ENCODE measurements at regions not wholly inside any gene's neighbourhood (a gene's known extent, or its start where the extent isn't known, plus 50 kb on each side); places are given as distances from the start of the nearest gene placed in this dataset.
"Not testable (repeated sequence)": the region's sequence is repeated elsewhere in the genome, so short reads cannot be mapped to it uniquely, and the experiment has no call there.

DNA sequence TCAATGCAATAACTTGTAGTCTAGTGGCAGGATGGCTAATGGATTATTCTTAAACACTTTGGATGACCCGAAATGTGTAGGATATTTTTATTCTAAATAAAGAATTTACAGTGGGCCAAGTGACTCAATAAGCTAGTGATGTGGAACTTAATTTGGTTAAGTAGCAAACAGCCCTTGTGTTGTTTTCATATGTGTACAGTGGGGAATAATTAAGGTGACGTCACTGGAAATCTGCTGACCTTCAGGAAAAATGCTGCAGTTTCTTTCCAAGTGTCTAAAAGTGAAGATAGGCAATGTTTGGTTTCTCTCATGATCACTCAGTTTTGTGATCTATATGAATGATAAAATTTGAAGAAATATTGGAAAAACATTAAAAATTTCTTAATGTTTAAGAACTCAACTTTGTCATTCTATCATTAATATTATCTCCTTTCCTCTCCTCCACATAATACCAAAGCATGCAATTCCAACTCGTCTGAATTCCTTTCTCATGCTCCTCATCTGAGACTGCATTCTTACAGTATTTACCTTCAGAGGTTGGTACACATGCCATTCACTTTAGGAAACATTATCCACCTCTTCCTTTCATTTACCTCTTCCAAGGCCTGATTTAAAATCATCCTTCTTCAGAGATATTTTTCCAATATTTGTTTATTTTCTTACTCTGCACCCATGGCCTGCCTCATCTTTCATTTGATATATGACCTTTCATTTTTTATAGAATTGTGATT lies 414.6 kb upstream of the ARPP21 start:
- H3K4me3 ChIP-seq (ENCODE audit: low read length in 2 of 2), result no peak overlapping the region
- H3K27ac ChIP-seq (ENCODE audit: low read depth in 1 of 2, low read length in 1 of 2), result no peak overlapping the region
- no peaks in the 10 kb centered on the region for H3K27me3 ChIP-seq (ENCODE audit: control insufficient read depth in 2 of 2, insufficient read depth in 1 of 2, low read length in 1 of 2)
- WGBS, result 61% methylated on average over 3 of the region's 3 CpGs
- no peak for DNase-seq (ENCODE audit: low read depth in 6 of 9, low spot score in 9 of 9)
- H3K36me3 ChIP-seq (ENCODE audit: control insufficient read depth in 2 of 2, insufficient read depth in 2 of 2, low read length in 1 of 2), result no peaks in the 10 kb centered on the region
- peaks cover 4 to 5% of the 10 kb centered on the region in 2 donors for H3K4me1 ChIP-seq (ENCODE audit: control insufficient read depth in 2 of 2, insufficient read depth in 2 of 2, low read length in 2 of 2)
- H3K9me3 ChIP-seq (ENCODE audit: control insufficient read depth in 2 of 2, insufficient read depth in 1 of 2, low read length in 1 of 2), result peaks cover 0 to 9% of the 10 kb centered on the region in 2 donors

DNA sequence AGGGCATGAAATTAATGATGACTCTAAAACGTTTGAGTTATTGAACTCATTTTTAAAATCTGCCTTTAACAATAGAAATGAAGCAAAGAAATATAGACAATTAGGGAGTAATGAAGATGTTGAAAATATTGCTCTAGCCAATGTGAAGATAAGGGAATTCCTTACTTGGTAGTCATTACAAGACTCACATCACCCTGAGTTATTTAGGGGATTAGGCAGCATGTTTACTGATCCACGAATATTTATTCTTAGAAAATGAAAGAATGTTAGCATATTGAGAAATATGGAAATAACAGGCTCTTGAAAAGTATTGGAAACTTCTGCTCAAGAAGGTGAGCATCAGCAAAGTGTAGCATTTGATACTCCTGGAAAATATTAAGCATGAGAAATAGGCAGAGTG lies 398.1 kb upstream of the ARPP21 start:
- DNase-seq (ENCODE audit: low read depth in 6 of 9, low spot score in 9 of 9), result no peak
- H3K4me1 ChIP-seq (ENCODE audit: control insufficient read depth in 2 of 2, insufficient read depth in 2 of 2, low read length in 2 of 2), result peaks cover 0 to 2% of the 10 kb centered on the region in 2 donors
- H3K27ac ChIP-seq (ENCODE audit: low read depth in 1 of 2, low read length in 1 of 2), result no peak overlapping the region
- H3K36me3 ChIP-seq (ENCODE audit: control insufficient read depth in 2 of 2, insufficient read depth in 2 of 2, low read length in 1 of 2), result no peaks in the 10 kb centered on the region
- H3K27me3 ChIP-seq (ENCODE audit: control insufficient read depth in 2 of 2, insufficient read depth in 1 of 2, low read length in 1 of 2), result no peaks in the 10 kb centered on the region
- H3K4me3 ChIP-seq (ENCODE audit: low read length in 2 of 2), result no peak overlapping the region
- H3K9me3 ChIP-seq (ENCODE audit: control insufficient read depth in 2 of 2, insufficient read depth in 1 of 2, low read length in 1 of 2), result no peaks in the 10 kb centered on the region
- WGBS, result 88% methylated on average over 2 of the region's 2 CpGs

DNA sequence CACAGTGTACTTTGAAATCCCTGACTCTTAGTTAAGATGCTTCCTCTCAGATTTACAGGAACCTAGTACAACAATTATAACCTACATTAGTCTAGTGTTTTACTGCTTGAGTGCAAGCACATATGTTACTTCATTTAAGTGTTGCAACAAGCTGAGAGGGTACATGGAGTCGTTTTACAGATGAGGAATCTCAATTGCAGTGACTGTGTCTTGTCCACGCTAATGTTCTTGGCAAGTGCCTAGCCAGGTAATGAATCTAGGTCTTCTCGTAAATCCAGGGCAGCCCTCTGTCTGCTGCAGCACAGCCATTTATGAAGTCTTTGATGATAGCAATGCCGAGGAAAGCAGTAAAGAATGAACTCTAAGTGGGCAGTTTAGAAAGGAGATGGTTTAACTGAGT lies 384.4 kb upstream of the ARPP21 start:
- WGBS, result 82% methylated on average over 4 of the region's 4 CpGs
- H3K27me3 ChIP-seq (ENCODE audit: control insufficient read depth in 2 of 2, insufficient read depth in 1 of 2, low read length in 1 of 2), result no peaks in the 10 kb centered on the region
- no peaks in the 10 kb centered on the region for H3K9me3 ChIP-seq (ENCODE audit: control insufficient read depth in 2 of 2, insufficient read depth in 1 of 2, low read length in 1 of 2)
- no peak overlapping the region for H3K4me3 ChIP-seq (ENCODE audit: low read length in 2 of 2)
- no peak for DNase-seq (ENCODE audit: low read depth in 6 of 9, low spot score in 9 of 9)
- no peak overlapping the region for H3K27ac ChIP-seq (ENCODE audit: low read depth in 1 of 2, low read length in 1 of 2)
- no peaks in the 10 kb centered on the region for H3K36me3 ChIP-seq (ENCODE audit: control insufficient read depth in 2 of 2, insufficient read depth in 2 of 2, low read length in 1 of 2)
- H3K4me1 ChIP-seq (ENCODE audit: control insufficient read depth in 2 of 2, insufficient read depth in 2 of 2, low read length in 2 of 2), result no peaks in the 10 kb centered on the region

DNA sequence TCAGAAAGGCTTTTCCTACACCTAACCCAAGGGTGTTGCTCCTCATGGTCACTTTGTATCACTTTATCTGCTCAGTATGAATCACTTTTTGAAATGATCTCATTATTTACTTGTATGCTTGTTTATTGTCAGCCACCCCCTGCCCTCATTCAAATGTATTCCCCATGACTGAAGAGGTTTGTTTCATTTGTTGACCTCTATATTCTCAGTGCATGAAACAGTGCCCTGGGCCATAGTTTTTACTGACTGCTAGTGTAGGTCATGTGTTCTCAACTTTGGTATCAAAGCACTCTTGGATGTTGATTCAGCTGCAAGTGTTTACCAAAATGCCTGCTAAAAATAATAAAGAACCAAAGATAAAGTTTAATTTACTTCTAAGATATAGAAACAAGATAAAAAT lies 381.7 kb upstream of the ARPP21 start:
- Histone ChIP-seq H3K27ac (ENCODE audit: low read depth in 1 of 2, low read length in 1 of 2) (no peak overlapping the region), H3K9me3 (ENCODE audit: control insufficient read depth in 2 of 2, insufficient read depth in 1 of 2, low read length in 1 of 2) (no peaks in the 10 kb centered on the region), H3K4me1 (ENCODE audit: control insufficient read depth in 2 of 2, insufficient read depth in 2 of 2, low read length in 2 of 2) (peaks cover 0 to 3% of the 10 kb centered on the region in 2 donors), H3K27me3 (ENCODE audit: control insufficient read depth in 2 of 2, insufficient read depth in 1 of 2, low read length in 1 of 2) (no peaks in the 10 kb centered on the region), H3K36me3 (ENCODE audit: control insufficient read depth in 2 of 2, insufficient read depth in 2 of 2, low read length in 1 of 2) (no peaks in the 10 kb centered on the region), H3K4me3 (ENCODE audit: low read length in 2 of 2) (no peak overlapping the region)
- no peak for DNase-seq (ENCODE audit: low read depth in 6 of 9, low spot score in 9 of 9)

DNA sequence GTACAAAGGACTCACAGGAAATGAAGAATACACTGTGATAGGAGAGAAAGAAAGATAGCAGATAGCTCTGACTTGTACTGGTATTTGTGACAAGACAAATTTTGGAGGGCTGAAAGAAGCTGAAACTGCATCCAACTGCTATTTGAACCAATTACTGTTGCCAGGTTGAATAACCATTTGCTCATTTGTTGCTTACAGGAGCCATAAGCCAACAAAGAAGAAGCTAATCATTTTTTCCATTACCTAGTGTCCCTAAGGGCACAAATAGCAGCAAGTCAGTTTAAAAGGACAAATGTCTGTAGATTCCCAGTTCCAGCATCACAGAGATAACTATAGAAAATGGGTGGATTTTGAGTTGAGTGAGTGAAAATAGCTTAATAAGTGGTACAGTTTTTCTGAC lies 376.9 kb upstream of the ARPP21 start:
- Histone ChIP-seq H3K27me3 (ENCODE audit: control insufficient read depth in 2 of 2, insufficient read depth in 1 of 2, low read length in 1 of 2) (no peaks in the 10 kb centered on the region), H3K4me1 (ENCODE audit: control insufficient read depth in 2 of 2, insufficient read depth in 2 of 2, low read length in 2 of 2) (peaks cover 0 to 3% of the 10 kb centered on the region in 2 donors), H3K4me3 (ENCODE audit: low read length in 2 of 2) (no peak overlapping the region), H3K9me3 (ENCODE audit: control insufficient read depth in 2 of 2, insufficient read depth in 1 of 2, low read length in 1 of 2) (no peaks in the 10 kb centered on the region), H3K36me3 (ENCODE audit: control insufficient read depth in 2 of 2, insufficient read depth in 2 of 2, low read length in 1 of 2) (no peaks in the 10 kb centered on the region), H3K27ac (ENCODE audit: low read depth in 1 of 2, low read length in 1 of 2) (peak overlapping the region in 1 of 2 donors; percentile 20)
- peak in 1 of 9 donors; percentile 28 for DNase-seq (ENCODE audit: low read depth in 6 of 9, low spot score in 9 of 9)

DNA sequence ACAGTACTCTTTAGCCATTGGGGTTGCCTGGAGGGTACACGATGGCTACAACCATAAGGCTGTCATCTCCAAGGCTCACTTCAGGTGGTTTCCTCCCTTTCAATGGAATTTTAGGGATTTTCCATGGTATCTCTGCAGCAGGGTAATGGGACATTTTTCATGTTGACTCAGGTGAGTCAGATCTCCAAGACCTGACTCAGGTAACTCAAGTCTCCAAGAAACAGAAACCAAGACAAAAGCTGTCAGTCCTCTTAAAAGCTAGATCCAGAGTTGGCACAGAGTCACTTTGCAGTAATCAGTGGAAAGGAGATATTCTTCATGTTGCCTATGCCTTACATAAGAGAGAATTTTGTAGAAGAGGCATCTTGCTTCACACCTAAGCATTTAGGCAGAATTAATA lies 375.8 kb upstream of the ARPP21 start:
- Histone ChIP-seq H3K27ac (ENCODE audit: low read depth in 1 of 2, low read length in 1 of 2) (peak overlapping the region in 1 of 2 donors; percentile 66), H3K4me3 (ENCODE audit: low read length in 2 of 2) (no peak overlapping the region), H3K4me1 (ENCODE audit: control insufficient read depth in 2 of 2, insufficient read depth in 2 of 2, low read length in 2 of 2) (peaks cover 0 to 3% of the 10 kb centered on the region in 2 donors), H3K27me3 (ENCODE audit: control insufficient read depth in 2 of 2, insufficient read depth in 1 of 2, low read length in 1 of 2) (no peaks in the 10 kb centered on the region), H3K9me3 (ENCODE audit: control insufficient read depth in 2 of 2, insufficient read depth in 1 of 2, low read length in 1 of 2) (no peaks in the 10 kb centered on the region), H3K36me3 (ENCODE audit: control insufficient read depth in 2 of 2, insufficient read depth in 2 of 2, low read length in 1 of 2) (no peaks in the 10 kb centered on the region)
- peak in 1 of 9 donors; percentile 28 for DNase-seq (ENCODE audit: low read depth in 6 of 9, low spot score in 9 of 9)
- WGBS, result 98% methylated on average over 1 of the region's 1 CpG

DNA sequence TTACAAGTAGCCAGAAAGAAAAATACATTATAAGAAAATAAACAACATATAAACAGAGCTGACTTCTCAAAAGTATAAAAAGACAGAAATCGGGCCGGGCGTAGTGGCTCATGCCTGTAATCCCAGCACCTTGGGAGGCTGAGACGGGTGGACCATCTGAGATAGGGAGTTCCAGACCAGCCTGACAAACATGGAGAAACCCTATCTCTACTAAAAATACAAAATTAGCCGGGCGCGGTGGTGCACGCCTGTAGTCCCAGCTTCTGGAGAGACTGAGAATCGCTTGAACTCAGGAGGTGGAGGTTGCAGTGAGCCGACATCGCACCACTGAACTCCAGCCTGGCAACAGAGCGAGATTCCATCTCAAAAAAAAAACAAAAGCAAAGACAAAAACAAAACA lies 373.3 kb upstream of the ARPP21 start:
- 98% methylated on average over 12 of the region's 12 CpGs for WGBS
- not testable (repeated sequence) for H3K4me3 ChIP-seq (ENCODE audit: low read length in 2 of 2); H3K9me3 ChIP-seq (ENCODE audit: control insufficient read depth in 2 of 2, insufficient read depth in 1 of 2, low read length in 1 of 2); H3K27me3 ChIP-seq (ENCODE audit: control insufficient read depth in 2 of 2, insufficient read depth in 1 of 2, low read length in 1 of 2); H3K4me1 ChIP-seq (ENCODE audit: control insufficient read depth in 2 of 2, insufficient read depth in 2 of 2, low read length in 2 of 2); DNase-seq (ENCODE audit: low read depth in 6 of 9, low spot score in 9 of 9); H3K36me3 ChIP-seq (ENCODE audit: control insufficient read depth in 2 of 2, insufficient read depth in 2 of 2, low read length in 1 of 2); H3K27ac ChIP-seq (ENCODE audit: low read depth in 1 of 2, low read length in 1 of 2)

DNA sequence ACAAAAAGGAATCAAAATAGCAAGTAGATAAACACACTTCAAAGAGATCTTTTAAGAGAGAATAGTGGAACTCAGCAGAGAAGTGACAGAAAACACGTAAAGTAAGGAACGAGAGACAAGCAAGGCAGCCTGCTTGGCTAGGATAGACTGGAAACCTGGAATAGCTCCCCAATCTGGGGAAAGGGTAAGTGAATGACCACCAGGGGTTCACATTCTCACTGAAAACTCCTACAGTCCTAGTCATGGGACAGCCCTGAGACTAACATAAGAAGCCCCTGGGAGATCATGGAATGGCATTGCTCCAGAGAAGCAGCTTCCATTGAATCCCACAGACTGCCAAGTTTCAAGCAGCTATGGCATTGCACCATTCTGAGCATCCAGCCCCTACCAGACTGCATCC lies 363.6 kb upstream of the ARPP21 start:
- WGBS, result 89% methylated on average over 2 of the region's 2 CpGs
- H3K27ac ChIP-seq (ENCODE audit: low read depth in 1 of 2, low read length in 1 of 2), result no peak overlapping the region
- no peak for DNase-seq (ENCODE audit: low read depth in 6 of 9, low spot score in 9 of 9)
- peaks cover 2 to 19% of the 10 kb centered on the region in 2 donors for H3K9me3 ChIP-seq (ENCODE audit: control insufficient read depth in 2 of 2, insufficient read depth in 1 of 2, low read length in 1 of 2)
- no peaks in the 10 kb centered on the region for H3K36me3 ChIP-seq (ENCODE audit: control insufficient read depth in 2 of 2, insufficient read depth in 2 of 2, low read length in 1 of 2)
- no peak overlapping the region for H3K4me3 ChIP-seq (ENCODE audit: low read length in 2 of 2)
- no peaks in the 10 kb centered on the region for H3K27me3 ChIP-seq (ENCODE audit: control insufficient read depth in 2 of 2, insufficient read depth in 1 of 2, low read length in 1 of 2)
- peaks cover 8 to 15% of the 10 kb centered on the region in 2 donors for H3K4me1 ChIP-seq (ENCODE audit: control insufficient read depth in 2 of 2, insufficient read depth in 2 of 2, low read length in 2 of 2)

DNA sequence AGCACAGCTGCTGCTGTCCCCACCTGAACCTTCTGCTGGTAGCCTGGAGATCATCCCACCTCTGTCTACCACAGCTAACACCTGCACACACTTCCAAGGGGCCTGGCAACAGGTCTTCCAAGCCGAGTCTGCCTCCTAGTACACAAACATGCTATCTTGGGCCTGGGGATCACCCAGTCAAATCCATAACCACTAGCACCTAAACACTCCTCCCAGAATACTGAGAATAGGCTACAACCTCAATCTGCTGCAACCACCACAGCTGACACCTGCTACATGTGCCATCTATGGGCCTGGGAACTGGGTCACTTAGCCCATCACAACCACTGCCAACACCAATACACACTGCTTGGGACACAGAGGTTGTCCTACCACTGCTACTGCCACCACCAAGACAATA lies 362.8 kb upstream of the ARPP21 start:
- Histone ChIP-seq H3K9me3 (ENCODE audit: control insufficient read depth in 2 of 2, insufficient read depth in 1 of 2, low read length in 1 of 2) (peaks cover 2 to 19% of the 10 kb centered on the region in 2 donors), H3K4me1 (ENCODE audit: control insufficient read depth in 2 of 2, insufficient read depth in 2 of 2, low read length in 2 of 2) (peaks cover 8 to 15% of the 10 kb centered on the region in 2 donors), H3K27ac (ENCODE audit: low read depth in 1 of 2, low read length in 1 of 2) (peak overlapping the region in 1 of 2 donors; percentile 21), H3K4me3 (ENCODE audit: low read length in 2 of 2) (no peak overlapping the region), H3K27me3 (ENCODE audit: control insufficient read depth in 2 of 2, insufficient read depth in 1 of 2, low read length in 1 of 2) (no peaks in the 10 kb centered on the region), H3K36me3 (ENCODE audit: control insufficient read depth in 2 of 2, insufficient read depth in 2 of 2, low read length in 1 of 2) (no peaks in the 10 kb centered on the region)
- 41% methylated on average over 1 of the region's 1 CpG for WGBS
- DNase-seq (ENCODE audit: low read depth in 6 of 9, low spot score in 9 of 9), result peak in 3 of 9 donors; percentile 48 to 61 (median 54)
